Myocyte (in vitro differentiated cells): ENCODE measurements at regions not wholly inside any gene's neighbourhood (a gene's known extent, or its start where the extent isn't known, plus 50 kb on each side); places are given as distances from the start of the nearest gene placed in this dataset. TPM values are rescaled to one million over a fixed set of nuclear protein-coding genes. Genes with fewer than 3 reads are reported as not detected.
"Not testable (repeated sequence)": the region's sequence is repeated elsewhere in the genome, so short reads cannot be mapped to it uniquely, and the experiment has no call there.

Source experiments
- DNase-seq: peaks from one replicate; pipeline ENCODE4 v3.0.0-alpha.2; 2012; ENCODE audit warnings: low read depth
- microRNA-seq: library from miRNA; unstranded; fragments of <30 nt; microRNA quantifications from one replicate; pipeline ENCODE4, GENCODE V29; 2016

DNA sequence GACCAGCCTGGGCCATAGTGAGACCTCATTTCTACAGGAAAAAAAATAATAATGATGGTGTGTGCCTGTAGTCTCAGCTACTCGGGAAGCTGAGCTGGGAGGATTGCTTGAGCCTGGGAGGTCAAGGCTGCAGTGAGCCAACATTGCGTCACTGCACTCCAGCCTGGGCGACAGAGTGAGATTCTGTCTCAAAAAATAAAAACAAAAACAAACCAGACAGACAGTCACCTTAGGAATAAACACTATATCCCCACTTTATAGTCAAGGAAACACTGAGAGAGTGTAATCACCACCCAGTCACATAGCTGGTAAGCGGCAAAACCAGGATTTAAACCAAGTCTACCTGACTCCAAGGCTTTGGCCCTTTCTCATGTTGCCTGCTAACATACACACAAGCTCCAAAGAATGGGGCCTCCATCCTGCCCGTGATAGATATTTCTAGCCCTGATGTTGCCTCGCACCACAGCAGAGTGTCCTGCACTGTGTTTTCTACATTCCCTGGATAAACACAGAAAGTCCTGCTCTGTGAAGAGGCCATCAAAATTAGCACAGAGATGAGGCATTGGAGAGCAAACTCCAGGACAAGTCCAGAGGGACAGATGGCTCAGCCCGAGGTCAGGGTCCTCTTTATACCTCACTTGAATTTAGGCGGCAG, 66.1 kb upstream of the SMURF2 start:
- DNase-seq, result no peak

- DNase-seq, result not testable (repeated sequence)
These were observed 63.9 kb upstream of the SMURF2 start for GRCh38 chr17:64726025-64726424.

DNA sequence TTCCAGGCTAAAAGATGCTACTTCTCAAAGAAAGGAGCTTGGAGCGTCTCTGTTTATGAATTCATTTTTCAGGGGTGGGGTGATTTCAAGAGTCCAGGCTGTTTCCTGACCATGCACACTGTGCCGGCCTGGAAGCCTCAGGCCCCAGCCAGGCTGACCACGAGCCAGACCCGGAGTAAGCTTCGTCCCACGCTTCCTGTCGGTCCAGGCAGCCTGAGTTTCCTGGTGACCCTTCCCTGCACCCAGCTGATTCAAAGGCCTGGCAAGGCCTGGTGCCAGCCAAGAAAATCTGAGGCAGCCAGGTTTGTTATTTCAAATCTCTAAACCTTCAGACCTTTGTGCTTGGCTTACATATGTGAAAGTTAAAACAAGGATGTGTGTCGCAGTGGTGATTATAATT, 62.1 kb upstream of the SMURF2 start:
- DNase-seq, result peak; percentile 67

DNA sequence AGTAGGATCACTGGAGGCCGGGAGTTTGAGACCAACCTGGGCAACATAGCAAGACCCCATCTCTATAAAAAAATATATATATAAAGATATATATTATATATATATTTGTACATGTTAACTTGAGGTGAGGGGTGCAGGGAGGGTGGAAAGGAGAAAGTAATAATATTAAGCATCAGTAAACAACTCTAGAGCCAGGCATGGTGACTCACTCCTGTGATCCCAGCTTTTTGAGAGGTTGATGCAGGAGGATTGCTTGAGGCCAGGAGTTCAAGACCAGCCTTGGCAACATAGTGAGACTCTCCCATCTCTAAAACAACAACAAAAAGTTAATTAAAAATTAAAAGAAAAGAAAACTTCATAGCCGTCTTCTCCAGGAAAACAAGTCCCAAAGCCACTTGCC, 61.7 kb upstream of the SMURF2 start:
- DNase-seq, result no peak

GRCh38 chr17:64721556-64721955, 59.4 kb upstream of the SMURF2 start:
- not testable (repeated sequence) for DNase-seq

DNA sequence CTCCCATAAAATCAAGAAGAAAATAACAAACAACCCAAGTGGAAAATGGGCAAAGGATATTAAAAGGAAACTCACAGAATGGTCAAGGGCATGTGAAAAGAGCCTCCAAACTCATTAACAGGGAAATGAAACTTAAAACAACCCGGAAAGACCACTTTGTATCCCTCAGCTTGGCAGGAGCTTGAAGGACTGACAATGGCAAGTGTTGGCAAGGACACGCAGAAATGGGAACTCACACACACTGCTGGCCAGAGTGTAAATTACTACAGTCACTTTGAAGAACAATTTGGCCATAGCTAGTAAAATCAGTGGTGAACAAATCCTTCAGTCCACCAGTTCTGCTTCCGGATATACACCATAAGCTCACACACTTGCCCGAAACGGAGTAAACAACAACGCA, 58.1 kb upstream of the SMURF2 start:
- DNase-seq, result not testable (repeated sequence)

GRCh38 chr17:64719517-64719916, 57.4 kb upstream of the SMURF2 start:
- DNase-seq, result not testable (repeated sequence)

- DNase-seq, result not testable (repeated sequence)
These were observed 56.7 kb upstream of the SMURF2 start for GRCh38 chr17:64718816-64719215.

GRCh38 chr17:64718058-64718457, 56.0 kb upstream of the SMURF2 start:
- DNase-seq, result peak; percentile 34

DNA sequence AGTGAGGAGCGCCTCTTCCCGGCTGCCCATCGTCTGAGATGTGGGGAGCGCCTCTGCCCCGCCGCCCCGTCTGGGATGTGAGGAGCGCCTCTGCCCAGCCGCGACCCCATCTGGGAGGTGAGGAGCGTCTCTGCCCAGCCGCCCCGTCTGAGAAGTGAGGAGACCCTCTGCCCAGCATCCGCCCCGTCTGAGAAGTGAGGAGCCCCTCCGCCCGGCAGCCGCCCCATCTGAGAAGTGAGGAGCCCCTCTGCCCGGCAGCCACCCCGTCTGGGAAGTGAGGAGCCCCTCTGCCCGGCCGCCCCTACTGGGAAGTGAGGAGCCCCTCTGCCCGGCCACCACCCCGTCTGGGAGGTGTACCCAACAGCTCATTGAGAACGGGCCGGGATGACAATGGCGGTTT, 54.4 kb upstream of the SMURF2 start:
- DNase-seq, result not testable (repeated sequence)

- DNase-seq, result not testable (repeated sequence)
These were observed 51.7 kb upstream of the SMURF2 start for GRCh38 chr17:64713786-64714185.

GRCh38 chr17:64712557-64713351, 50.6 kb upstream of the SMURF2 start:
- not testable (repeated sequence) for DNase-seq

Small RNA genes in the stretch of these regions (microRNA-seq; reads per million reads assigned to microRNA genes)
- not detected for gene MIR6080
